ENCODE measurements at regions not wholly inside any gene's neighbourhood (a gene's known extent, or its start where the extent isn't known, plus 50 kb on each side); places are given as distances from the start of the nearest gene placed in this dataset.

- DNase-seq (ENCODE audit: low spot score in 2 of 2) = no peak
- intact Hi-C loops (cut with DNase I; ENCODE audit: low total_unique reads) = no loop called here
- WGBS, 2 donors = 67 to 70% methylated on average over 5 of the region's 5 CpGs
Measured at GRCh38 chr9:82668689-82669199, 394.2 kb downstream of the RASEF start.

GRCh38 chr9:82670000-82670399 lies 392.9 kb downstream of the RASEF start:
- TF ChIP-seq POLR2A (IDR thresholded peaks at IDR 0.05) = no peak
- TF ChIP-seq, protein P1, sequence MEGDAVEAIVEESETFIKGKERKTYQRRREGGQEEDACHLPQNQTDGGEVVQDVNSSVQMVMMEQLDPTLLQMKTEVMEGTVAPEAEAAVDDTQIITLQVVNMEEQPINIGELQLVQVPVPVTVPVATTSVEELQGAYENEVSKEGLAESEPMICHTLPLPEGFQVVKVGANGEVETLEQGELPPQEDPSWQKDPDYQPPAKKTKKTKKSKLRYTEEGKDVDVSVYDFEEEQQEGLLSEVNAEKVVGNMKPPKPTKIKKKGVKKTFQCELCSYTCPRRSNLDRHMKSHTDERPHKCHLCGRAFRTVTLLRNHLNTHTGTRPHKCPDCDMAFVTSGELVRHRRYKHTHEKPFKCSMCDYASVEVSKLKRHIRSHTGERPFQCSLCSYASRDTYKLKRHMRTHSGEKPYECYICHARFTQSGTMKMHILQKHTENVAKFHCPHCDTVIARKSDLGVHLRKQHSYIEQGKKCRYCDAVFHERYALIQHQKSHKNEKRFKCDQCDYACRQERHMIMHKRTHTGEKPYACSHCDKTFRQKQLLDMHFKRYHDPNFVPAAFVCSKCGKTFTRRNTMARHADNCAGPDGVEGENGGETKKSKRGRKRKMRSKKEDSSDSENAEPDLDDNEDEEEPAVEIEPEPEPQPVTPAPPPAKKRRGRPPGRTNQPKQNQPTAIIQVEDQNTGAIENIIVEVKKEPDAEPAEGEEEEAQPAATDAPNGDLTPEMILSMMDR (IDR thresholded peaks at IDR 0.05) = no peak
- WGBS, 2 donors = 76 to 84% methylated on average over 3 of the region's 3 CpGs
- DNase-seq (ENCODE audit: low spot score in 2 of 2) = no peak
- H3K4me3 ChIP-seq (ENCODE audit: low read depth, poor library complexity, severe bottlenecking) = no peak overlapping the region
- intact Hi-C loops (cut with DNase I; ENCODE audit: low total_unique reads) = no loop called here

More at GRCh38 chr9:82668689-82669199, 394.2 kb downstream of the RASEF start:
- TF ChIP-seq, protein P1 (IDR thresholded peaks at IDR 0.05) = no peak
- no peak for TF ChIP-seq POLR2A (IDR thresholded peaks at IDR 0.05)
- H3K4me3 ChIP-seq (ENCODE audit: low read depth, poor library complexity, severe bottlenecking) = no peak overlapping the region

DNA sequence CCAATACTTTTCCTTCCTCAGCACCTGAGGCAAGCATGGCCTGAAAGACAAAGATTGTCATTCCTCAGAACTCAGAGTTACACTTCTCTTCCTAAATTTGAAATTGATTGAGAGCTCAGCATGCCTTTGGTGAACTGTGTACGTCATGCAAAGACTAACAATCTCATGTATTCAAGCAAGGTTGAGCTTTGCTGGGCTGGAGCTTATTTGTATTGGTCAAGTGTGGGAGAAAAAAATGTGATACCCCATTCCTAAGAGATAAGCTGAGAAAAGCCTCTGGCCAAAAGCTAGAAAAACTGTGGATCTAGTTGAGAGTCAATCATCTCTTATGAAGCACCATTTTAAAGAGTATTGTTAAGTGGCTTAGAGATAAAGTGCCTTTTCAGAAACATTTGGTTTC lies 392.2 kb downstream of the RASEF start:
- H3K4me3 ChIP-seq (ENCODE audit: low read depth, poor library complexity, severe bottlenecking) = no peak overlapping the region
- TF ChIP-seq, protein P1 (IDR thresholded peaks at IDR 0.05) = no peak
- TF ChIP-seq POLR2A (IDR thresholded peaks at IDR 0.05) = no peak
- 79 to 89% methylated on average over 1 of the region's 1 CpG for WGBS, 2 donors
- no peak for DNase-seq (ENCODE audit: low spot score in 2 of 2)
- intact Hi-C loops (cut with DNase I; ENCODE audit: low total_unique reads) = no loop called here

- DNase-seq (ENCODE audit: low spot score in 2 of 2) = no peak
- no peak for TF ChIP-seq POLR2A (IDR thresholded peaks at IDR 0.05)
- TF ChIP-seq, protein P1 (IDR thresholded peaks at IDR 0.05) = no peak
- intact Hi-C loops (cut with DNase I; ENCODE audit: low total_unique reads) = no loop called here
- no peak overlapping the region for H3K4me3 ChIP-seq (ENCODE audit: low read depth, poor library complexity, severe bottlenecking)
- WGBS, 2 donors = 100% methylated on average over 1 of the region's 1 CpG
Measured at GRCh38 chr9:82673201-82673600, 389.7 kb downstream of the RASEF start.

- no peak overlapping the region for H3K4me3 ChIP-seq (ENCODE audit: low read depth, poor library complexity, severe bottlenecking)
- whole genome bisulfite sequencing, 2 donors = 44 to 55% methylated on average over 3 of the region's 3 CpGs
- TF ChIP-seq POLR2A (IDR thresholded peaks at IDR 0.05) = no peak
- TF ChIP-seq, protein P1 (IDR thresholded peaks at IDR 0.05) = no peak
- DNase-seq (ENCODE audit: low spot score in 2 of 2) = no peak
- intact Hi-C loops (cut with DNase I; ENCODE audit: low total_unique reads) = no loop called here
Measured at GRCh38 chr9:82673919-82674318, 389.0 kb downstream of the RASEF start.

DNA sequence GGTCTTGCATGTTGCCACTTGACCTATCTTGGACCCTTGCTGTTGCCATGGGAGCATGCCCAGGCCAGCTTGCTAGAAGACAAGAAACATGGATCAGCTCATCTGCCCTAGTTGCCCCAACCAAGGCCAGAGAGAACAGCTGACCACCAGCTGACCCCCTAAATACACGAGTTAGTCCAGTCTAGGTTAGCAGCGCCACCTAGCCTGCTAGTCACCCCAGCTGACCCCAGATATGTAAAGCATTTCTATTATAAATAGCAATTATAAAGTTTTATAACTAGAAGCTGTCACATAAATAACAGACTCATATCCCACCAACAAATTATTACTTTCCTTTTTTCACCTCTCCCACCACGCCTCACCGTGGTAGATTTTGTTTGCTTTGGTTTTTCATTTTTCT lies 387.8 kb downstream of the RASEF start:
- H3K4me3 ChIP-seq (ENCODE audit: low read depth, poor library complexity, severe bottlenecking) = no peak overlapping the region
- TF ChIP-seq POLR2A (IDR thresholded peaks at IDR 0.05) = no peak
- TF ChIP-seq, protein P1 (IDR thresholded peaks at IDR 0.05) = no peak
- no peak for DNase-seq (ENCODE audit: low spot score in 2 of 2)
- intact Hi-C loops (cut with DNase I; ENCODE audit: low total_unique reads) = no loop called here
- 90 to 93% methylated on average over 4 of the region's 4 CpGs for WGBS, 2 donors

All from lower leg skin (tissue), 4 donors.